Hepatocyte (in vitro differentiated cells): ENCODE measurements at regions not wholly inside any gene's neighbourhood (a gene's known extent, or its start where the extent isn't known, plus 50 kb on each side); places are given as distances from the start of the nearest gene placed in this dataset.

Experiments used
- DNase-seq: peaks from one replicate; pipeline ENCODE4 v3.0.0-alpha.2; 2016; ENCODE audit warnings: low spot score
- H2AFZ ChIP-seq: fragments of 200-600 bp; sonication (generic); 2 replicates; pipeline ENCODE4 v1.6.0; 2016; ENCODE audit warnings: antibody characterized with exemption, mild to moderate bottlenecking
- H3K27ac ChIP-seq: fragments of 200-600 bp; sonication (generic); 2 replicates; pipeline ENCODE4 v1.5.1; 2016; ENCODE audit warnings: mild to moderate bottlenecking
- H3K27me3 ChIP-seq: fragments of 200-600 bp; sonication (generic); 2 replicates; pipeline ENCODE4 v1.6.1; 2016
- H3K36me3 ChIP-seq: fragments of 200-600 bp; sonication (generic); replicated peaks from 2 replicates; pipeline ENCODE4 v1.5.1; 2016; ENCODE audit warnings: low read depth; ENCODE audit not compliant: insufficient read depth
- H3K4me1 ChIP-seq: fragments of 200-600 bp; sonication (generic); 2 replicates; pipeline ENCODE4 v1.5.1; 2016; ENCODE audit warnings: mild to moderate bottlenecking, moderate library complexity; ENCODE audit not compliant: insufficient read depth
- H3K4me2 ChIP-seq: fragments of 200-600 bp; sonication (generic); 2 replicates; pipeline ENCODE4 v1.6.0; 2016
- H3K4me3 ChIP-seq: fragments of 200-600 bp; sonication (generic); 2 replicates; pipeline ENCODE4 v1.5.1; 2016; ENCODE audit warnings: mild to moderate bottlenecking
- H3K79me2 ChIP-seq: fragments of 200-600 bp; sonication (generic); 2 replicates; pipeline ENCODE4 v1.6.0; 2017; ENCODE audit warnings: mild to moderate bottlenecking
- H3K9me2 ChIP-seq: fragments of 200-600 bp; sonication (generic); replicated peaks from 2 replicates; pipeline ENCODE4 v1.6.0; 2017; ENCODE audit warnings: mild to moderate bottlenecking; ENCODE audit not compliant: insufficient read depth
- H3K9me3 ChIP-seq: fragments of 200-600 bp; sonication (generic); 2 replicates; pipeline ENCODE4 v1.5.1; 2016; ENCODE audit warnings: low read depth, mild to moderate bottlenecking
- H4K20me1 ChIP-seq: fragments of 200-600 bp; sonication (generic); 2 replicates; pipeline ENCODE4 v1.6.0; 2016; ENCODE audit warnings: mild to moderate bottlenecking; ENCODE audit not compliant: insufficient read depth, poor library complexity, severe bottlenecking
- EZH2 ChIP-seq: fragments of 200-600 bp; sonication (generic); IDR thresholded peaks from 2 replicates; pipeline ENCODE4 v1.6.1; 2016; ENCODE audit warnings: antibody characterized with exemption, mild to moderate bottlenecking, borderline replicate concordance
- EZH2phosphoT487 ChIP-seq: fragments of 200-600 bp; sonication (generic); IDR thresholded peaks from one replicate; pipeline ENCODE4 v1.6.1; 2018; ENCODE audit warnings: antibody characterized with exemption, mild to moderate bottlenecking, low read depth, moderate library complexity; ENCODE audit not compliant: unreplicated experiment, severe bottlenecking
- WGBS: methylation state at CpG from one replicate; pipeline ENCODE4 v1.1.6; 2016; ENCODE audit warnings: low lambda C conversion rate; ENCODE audit errors: missing lambda C conversion rate; 5-methylcytosine and 5-hydroxymethylcytosine counted together
- TF ChIP-seq, protein P1 (sequence below): fragments of 200-600 bp; sonication (generic); IDR thresholded peaks from 2 replicates; pipeline ENCODE4 v1.5.1; 2016; ENCODE audit warnings: antibody characterized with exemption, mild to moderate bottlenecking; ENCODE audit not compliant: poor library complexity

- Histone ChIP-seq H3K79me2 (no peaks in the 10 kb centered on the region), H2AFZ (no peak overlapping the region), H3K4me1 (no peaks in the 10 kb centered on the region), H3K9me2 (no peaks in the 10 kb centered on the region), H3K4me2 (no peak overlapping the region), H3K27me3 (no peaks in the 10 kb centered on the region), H3K36me3 (no peaks in the 10 kb centered on the region), H3K9me3 (no peaks in the 10 kb centered on the region), H3K4me3 (no peak overlapping the region), H3K27ac (no peak overlapping the region), H4K20me1 (no peaks in the 10 kb centered on the region)
- TF ChIP-seq EZH2: no peak
- no peak for TF ChIP-seq EZH2phosphoT487
- TF ChIP-seq, protein P1, sequence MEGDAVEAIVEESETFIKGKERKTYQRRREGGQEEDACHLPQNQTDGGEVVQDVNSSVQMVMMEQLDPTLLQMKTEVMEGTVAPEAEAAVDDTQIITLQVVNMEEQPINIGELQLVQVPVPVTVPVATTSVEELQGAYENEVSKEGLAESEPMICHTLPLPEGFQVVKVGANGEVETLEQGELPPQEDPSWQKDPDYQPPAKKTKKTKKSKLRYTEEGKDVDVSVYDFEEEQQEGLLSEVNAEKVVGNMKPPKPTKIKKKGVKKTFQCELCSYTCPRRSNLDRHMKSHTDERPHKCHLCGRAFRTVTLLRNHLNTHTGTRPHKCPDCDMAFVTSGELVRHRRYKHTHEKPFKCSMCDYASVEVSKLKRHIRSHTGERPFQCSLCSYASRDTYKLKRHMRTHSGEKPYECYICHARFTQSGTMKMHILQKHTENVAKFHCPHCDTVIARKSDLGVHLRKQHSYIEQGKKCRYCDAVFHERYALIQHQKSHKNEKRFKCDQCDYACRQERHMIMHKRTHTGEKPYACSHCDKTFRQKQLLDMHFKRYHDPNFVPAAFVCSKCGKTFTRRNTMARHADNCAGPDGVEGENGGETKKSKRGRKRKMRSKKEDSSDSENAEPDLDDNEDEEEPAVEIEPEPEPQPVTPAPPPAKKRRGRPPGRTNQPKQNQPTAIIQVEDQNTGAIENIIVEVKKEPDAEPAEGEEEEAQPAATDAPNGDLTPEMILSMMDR: no peak
- DNase-seq: no peak
- 95% methylated on average over 1 of the region's 1 CpG for WGBS
Observed at GRCh38 chr1:71240656-71241055, 159.8 kb upstream of the ZRANB2 start.

DNA sequence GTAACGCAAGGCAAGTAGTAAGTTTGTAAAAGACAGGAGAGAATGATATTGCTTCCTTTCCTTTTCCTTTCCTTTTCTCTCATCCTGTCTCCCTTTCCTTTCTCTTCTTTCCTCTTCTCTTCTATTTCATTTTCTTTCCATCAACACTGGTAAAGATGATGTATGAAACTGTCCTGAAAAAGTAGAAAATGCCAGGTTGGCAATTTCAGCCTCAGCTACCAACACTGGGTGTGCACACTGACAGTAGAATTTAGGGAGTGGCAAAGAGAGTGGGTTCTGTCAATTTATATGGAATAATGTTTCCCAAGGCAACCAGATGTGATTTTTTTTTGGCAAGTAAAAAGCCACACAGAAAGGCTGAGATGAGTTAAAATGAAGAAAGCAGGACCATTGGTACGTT lies 155.7 kb upstream of the ZRANB2 start:
- H3K9me2 ChIP-seq: no peaks in the 10 kb centered on the region
- H2AFZ ChIP-seq: no peak overlapping the region
- TF ChIP-seq EZH2: no peak
- TF ChIP-seq EZH2phosphoT487: no peak
- TF ChIP-seq, protein P1: no peak
- H3K27me3 ChIP-seq: no peaks in the 10 kb centered on the region
- no peaks in the 10 kb centered on the region for H3K4me1 ChIP-seq
- H3K9me3 ChIP-seq: no peaks in the 10 kb centered on the region
- WGBS: 75% methylated on average over 2 of the region's 2 CpGs
- no peak overlapping the region for H3K4me3 ChIP-seq
- no peaks in the 10 kb centered on the region for H3K79me2 ChIP-seq
- H3K36me3 ChIP-seq: no peaks in the 10 kb centered on the region
- DNase-seq: no peak
- H3K4me2 ChIP-seq: no peak overlapping the region
- H4K20me1 ChIP-seq: no peaks in the 10 kb centered on the region
- no peak overlapping the region for H3K27ac ChIP-seq

GRCh38 chr1:71233645-71234044 lies 152.8 kb upstream of the ZRANB2 start:
- no peak for TF ChIP-seq EZH2
- TF ChIP-seq, protein P1: no peak
- no peak for TF ChIP-seq EZH2phosphoT487
- Histone ChIP-seq H3K36me3 (no peaks in the 10 kb centered on the region), H3K4me3 (no peak overlapping the region), H4K20me1 (no peaks in the 10 kb centered on the region), H3K79me2 (no peaks in the 10 kb centered on the region), H3K27me3 (no peaks in the 10 kb centered on the region), H3K4me1 (peaks cover 2% of the 10 kb centered on the region), H2AFZ (no peak overlapping the region), H3K4me2 (no peak overlapping the region), H3K9me3 (no peaks in the 10 kb centered on the region), H3K9me2 (no peaks in the 10 kb centered on the region), H3K27ac (no peak overlapping the region)
- DNase-seq: no peak
- 92% methylated on average over 1 of the region's 1 CpG for WGBS

- Histone ChIP-seq H3K9me2 (no peaks in the 10 kb centered on the region), H3K79me2 (no peaks in the 10 kb centered on the region), H3K4me3 (no peak overlapping the region), H3K36me3 (no peaks in the 10 kb centered on the region), H3K27ac (no peak overlapping the region), H3K4me1 (peaks cover 4% of the 10 kb centered on the region), H4K20me1 (no peaks in the 10 kb centered on the region), H2AFZ (no peak overlapping the region), H3K4me2 (no peak overlapping the region), H3K9me3 (no peaks in the 10 kb centered on the region), H3K27me3 (no peaks in the 10 kb centered on the region)
- TF ChIP-seq EZH2: no peak
- no peak for DNase-seq
- 93% methylated on average over 5 of the region's 5 CpGs for WGBS
Observed at GRCh38 chr1:71232786-71233185, 152.0 kb upstream of the ZRANB2 start.
